Heart left ventricle (tissue), 16 donors: ENCODE measurements at regions not wholly inside any gene's neighbourhood (a gene's known extent, or its start where the extent isn't known, plus 50 kb on each side); places are given as distances from the start of the nearest gene placed in this dataset.

Experiments
- ATAC-seq, 4 donors: fragments of 200-7000 bp; cut with Tn5 transposase; one replicate each; pipeline ENCODE4 v1.9.1; 2020 to 2022; ENCODE audit warnings: moderate library complexity in 4 of 4, mild to moderate bottlenecking in 3 of 4, moderate number of reproducible peaks in 1 of 4
- DNase-seq, 5 donors: peaks; one replicate each; pipeline ENCODE4 v3.0.0-alpha.2; 2020
- H3K27ac ChIP-seq, 12 donors: fragments of 200-600 bp; sonication (generic) in 4 of 12; one replicate each; pipeline versions ENCODE4 v1.5.0 to v1.8.0; 2016 to 2022; ENCODE audit warnings: mild to moderate bottlenecking in 2 of 12
- H3K27me3 ChIP-seq, 9 donors: fragments of 200-600 bp; sonication (generic) in 2 of 9; one replicate each; pipeline versions ENCODE4 v1.5.1 to v1.8.0; 2016 to 2022; ENCODE audit warnings: mild to moderate bottlenecking in 3 of 9
- H3K36me3 ChIP-seq, 9 donors: fragments of 200-600 bp; sonication (generic) in 2 of 9; one replicate each; pipeline versions ENCODE4 v1.5.0 to v1.8.0; 2018 to 2022; ENCODE audit warnings: mild to moderate bottlenecking in 2 of 9
- H3K4me1 ChIP-seq, 12 donors: fragments of 200-600 bp; sonication (generic) in 4 of 12; one replicate each; pipeline versions ENCODE4 v1.5.0 to v1.8.0; 2016 to 2022; ENCODE audit warnings: mild to moderate bottlenecking in 3 of 12
- H3K4me3 ChIP-seq, 12 donors: fragments of 200-600 bp; sonication (generic) in 4 of 12; one replicate each; pipeline versions ENCODE4 v1.5.0 to v1.8.0; 2017 to 2022; ENCODE audit warnings: mild to moderate bottlenecking in 9 of 12, moderate library complexity in 4 of 12
- H3K9me3 ChIP-seq, 12 donors: fragments of 200-600 bp; sonication (generic) in 4 of 12; one replicate each; pipeline versions ENCODE4 v1.5.0 to v1.8.0; 2016 to 2022; ENCODE audit warnings: mild to moderate bottlenecking in 1 of 12
- CTCF ChIP-seq, 12 donors: fragments of 200-600 bp; sonication (generic) in 4 of 12; IDR thresholded peaks; one replicate each; pipeline versions ENCODE4 v1.5.0 to v1.8.0; 2018 to 2022; ENCODE audit warnings: antibody characterized with exemption in 12 of 12, mild to moderate bottlenecking in 5 of 12
- POLR2A ChIP-seq, 2 donors: fragments of 450-650 bp; IDR thresholded peaks; one replicate each; pipeline ENCODE4 v1.6.1; 2017; ENCODE audit warnings: antibody characterized with exemption in 2 of 2, mild to moderate bottlenecking in 2 of 2, moderate library complexity in 2 of 2
- WGBS, 4 donors: extraction: QIAGEN DNeasy Blood & Tissue Kit in 2 of 4; methylation state at CpG; one replicate each; pipeline versions ENCODE4 v1.1.5 to v1.1.7; 2013 to 2018; 5-methylcytosine and 5-hydroxymethylcytosine counted together
- intact Hi-C, 10 donors: fragments of 100-400 bp; cut with DNase I; formaldehyde crosslinking; loops; one replicate each; pipeline versions ENCODE4 v1.11.1 to v1.14.2; 2022
- donor health status: ischemic (EF 13 %, LVEDD 7.1; RV severe dilation, severe dysfunction).
- donor health status: healthy with polysubstance abuse.
- donor health status: DM: no; HTN: yes; CAD: no.
- donor health status: DM: no; HTN: no; CAD: no.
- donor health status: ischemic (EF 25% LVEDD 6.9; RV normal size, moderate dysfunction).
- donor health status: ischemic (EF 25% LVEDD 5.7; RV mildly dilated, moderate dysfunction).
- donor health status: healthy.
- donor health status: DM: yes; HTN: yes; CAD: no.
- donor health status: ischemic (EF 35%, LVEDD 5.7; RV mildly dilated, moderate dysfunction).
- donor health status: nonischemic (EF 11% LVEDD 7.7; RV severe dilation, severe dysfunction).
- donor health status: DM: yes; HTN: yes; CAD: no.
- donor health status: PGD.
- donor health status: ischemic (EF 29% LVEDD 5.4; RV normal size, mild dysfunction).
- donor health status: nonischemic (EF 23%, LVEDD 6.1; RV moderate dilation, normal function).

DNA sequence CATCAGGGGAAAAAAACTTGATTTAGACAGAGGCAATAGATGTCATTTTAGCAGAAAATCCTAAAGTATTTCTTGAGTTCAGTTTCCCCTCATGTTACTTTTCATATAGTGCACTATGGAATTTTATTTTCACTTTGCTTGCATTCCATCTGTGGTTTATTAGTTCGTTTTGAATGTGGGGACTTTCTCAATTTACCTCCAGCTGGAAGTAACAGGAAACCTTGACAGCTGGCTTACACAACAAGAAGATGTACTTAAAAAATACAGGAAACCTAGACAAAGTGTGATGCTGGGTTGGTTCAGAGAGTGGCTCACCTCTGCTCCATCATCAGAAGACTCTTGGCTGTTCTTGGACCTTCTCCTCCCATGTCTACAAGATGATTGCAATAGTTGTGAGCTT is 567.0 kb downstream of the CETN3 start:
- Histone ChIP-seq H3K4me3 (no peak overlapping the region), H3K4me1 (no peaks in the 10 kb centered on the region), H3K27ac (no peak overlapping the region), H3K36me3 (no peaks in the 10 kb centered on the region), H3K27me3 (no peaks in the 10 kb centered on the region), H3K9me3 (no peaks in the 10 kb centered on the region)
- no peak for ATAC-seq
- 42 to 52% (median 43%) methylated on average over 1 of the region's 1 CpG for WGBS, 4 donors
- TF ChIP-seq CTCF (IDR thresholded peaks at IDR 0.05), result no peak
- TF ChIP-seq POLR2A (IDR thresholded peaks at IDR 0.05), result no peak
- DNase-seq, result no peak
- intact Hi-C loops, result no loop called here

- Histone ChIP-seq H3K27me3 (no peaks in the 10 kb centered on the region), H3K4me1 (no peaks in the 10 kb centered on the region), H3K36me3 (no peaks in the 10 kb centered on the region), H3K9me3 (no peaks in the 10 kb centered on the region), H3K4me3 (no peak overlapping the region), H3K27ac (no peak overlapping the region)
- TF ChIP-seq CTCF (IDR thresholded peaks at IDR 0.05), result no peak
- TF ChIP-seq POLR2A (IDR thresholded peaks at IDR 0.05), result no peak
- DNase-seq (no peak), ATAC-seq (no peak)
- intact Hi-C loops, result no loop called here
These were observed 568.6 kb downstream of the CETN3 start for GRCh38 chr5:89840906-89841305.

- Histone ChIP-seq H3K27ac (no peak overlapping the region), H3K4me3 (no peak overlapping the region), H3K36me3 (no peaks in the 10 kb centered on the region), H3K27me3 (no peaks in the 10 kb centered on the region), H3K9me3 (no peaks in the 10 kb centered on the region), H3K4me1 (no peaks in the 10 kb centered on the region)
- intact Hi-C loops, result no loop called here
- ATAC-seq (no peak), DNase-seq (no peak)
- TF ChIP-seq CTCF (IDR thresholded peaks at IDR 0.05), result no peak
- no peak for TF ChIP-seq POLR2A (IDR thresholded peaks at IDR 0.05)
- WGBS, 4 donors, result 51 to 70% (median 60%) methylated on average over 2 of the region's 2 CpGs
These were observed 578.9 kb downstream of the CETN3 start for GRCh38 chr5:89830691-89831090.

GRCh38 chr5:89827960-89828359 is 581.6 kb downstream of the CETN3 start:
- H3K4me1 ChIP-seq, result no peaks in the 10 kb centered on the region
- H3K4me3 ChIP-seq, result no peak overlapping the region
- no peaks in the 10 kb centered on the region for H3K27me3 ChIP-seq
- H3K9me3 ChIP-seq, result no peaks in the 10 kb centered on the region
- ATAC-seq, result no peak
- TF ChIP-seq CTCF (IDR thresholded peaks at IDR 0.05) (no peak), POLR2A (IDR thresholded peaks at IDR 0.05) (no peak)
- WGBS, 4 donors, result 78 to 91% (median 86%) methylated on average over 6 of the region's 6 CpGs
- H3K27ac ChIP-seq, result no peak overlapping the region
- DNase-seq, result no peak
- no peaks in the 10 kb centered on the region for H3K36me3 ChIP-seq
- intact Hi-C loops, result no loop called here
